HL-60/S4 treated with retinoic acid at 250 ng/mL for 4 days and 3 days (cell line): ENCODE measurements at regions not wholly inside any gene's neighbourhood (a gene's known extent, or its start where the extent isn't known, plus 50 kb on each side); places are given as distances from the start of the nearest gene placed in this dataset.

Source experiments
- in situ Hi-C: fragments of 300-500 bp; cut with MboI; formaldehyde crosslinking; loops from 2 replicates; pipeline ENCODE4 v1.7.0; 2022; ENCODE audit warnings: low sequenced_read_pairs

- in situ Hi-C loops = no loop called here
These were observed 56.0 kb upstream of the OR5AK2 start for GRCh38 chr11:56932572-56933220.

GRCh38 chr11:56923116-56923515 lies 65.6 kb upstream of the OR5AK2 start:
- in situ Hi-C loops = no loop called here

- in situ Hi-C loops = no loop called here
These were observed 66.3 kb upstream of the OR5AK2 start for GRCh38 chr11:56922421-56922820.

GRCh38 chr11:56917708-56918400 lies 70.9 kb upstream of the OR5AK2 start:
- in situ Hi-C loops = no loop called here

GRCh38 chr11:56916587-56916986 lies 72.1 kb upstream of the OR5AK2 start:
- in situ Hi-C loops = no loop called here

- in situ Hi-C loops = no loop called here
These were observed 72.6 kb upstream of the OR5AK2 start for GRCh38 chr11:56916162-56916561.

GRCh38 chr11:56911312-56911711 lies 77.4 kb upstream of the OR5AK2 start:
- in situ Hi-C loops = no loop called here

GRCh38 chr11:56910785-56911184 lies 77.9 kb upstream of the OR5AK2 start:
- in situ Hi-C loops = no loop called here

- in situ Hi-C loops = no loop called here
These were observed 78.5 kb upstream of the OR5AK2 start for GRCh38 chr11:56910046-56910773.

GRCh38 chr11:56909563-56909962 lies 79.2 kb upstream of the OR5AK2 start:
- in situ Hi-C loops = no loop called here

GRCh38 chr11:56909080-56909479 lies 79.6 kb upstream of the OR5AK2 start:
- in situ Hi-C loops = no loop called here

GRCh38 chr11:56906683-56907148 lies 82.0 kb upstream of the OR5AK2 start:
- in situ Hi-C loops = no loop called here

- in situ Hi-C loops = no loop called here
These were observed 82.8 kb upstream of the OR5AK2 start for GRCh38 chr11:56905936-56906335.

- in situ Hi-C loops = no loop called here
These were observed 83.3 kb upstream of the OR5AK2 start for GRCh38 chr11:56905442-56905841.

- in situ Hi-C loops = no loop called here
These were observed 89.9 kb upstream of the OR5AK2 start for GRCh38 chr11:56898856-56899255.

- in situ Hi-C loops = no loop called here
These were observed 98.0 kb upstream of the OR5AK2 start for GRCh38 chr11:56890584-56891305.

GRCh38 chr11:56889986-56890385 lies 98.7 kb upstream of the OR5AK2 start:
- in situ Hi-C loops = no loop called here

- in situ Hi-C loops = no loop called here
These were observed 100.8 kb upstream of the OR5AK2 start for GRCh38 chr11:56887940-56888339.

- in situ Hi-C loops = no loop called here
These were observed 102.3 kb upstream of the OR5AK2 start for GRCh38 chr11:56886455-56886854.

- in situ Hi-C loops = no loop called here
These were observed 102.9 kb upstream of the OR5AK2 start for GRCh38 chr11:56885854-56886253.

GRCh38 chr11:56885177-56885576 lies 103.5 kb upstream of the OR5AK2 start:
- in situ Hi-C loops = no loop called here
